ENCODE measurements at regions not wholly inside any gene's neighbourhood (a gene's known extent, or its start where the extent isn't known, plus 50 kb on each side); places are given as distances from the start of the nearest gene placed in this dataset.

- no peak for TF ChIP-seq EGR1 (IDR thresholded peaks at IDR 0.05; ENCODE audit: low read depth)
- TF ChIP-seq EZH2 (IDR thresholded peaks at IDR 0.05): no peak
- no peak for TF ChIP-seq CTCF (IDR thresholded peaks at IDR 0.05 in 2 of 3, conservative IDR thresholded peaks at IDR 0.05 in 1 of 3; ENCODE audit: borderline replicate concordance in 1 of 3, insufficient read depth in 1 of 3, low read depth in 2 of 3, low read length in 2 of 3)
- TF ChIP-seq REST (IDR thresholded peaks at IDR 0.05; ENCODE audit: low read depth): no peak
- no peak for TF ChIP-seq POLR2AphosphoS5 (IDR thresholded peaks at IDR 0.05; ENCODE audit: low read depth, low read length)
- TF ChIP-seq YY1 (IDR thresholded peaks at IDR 0.05; ENCODE audit: extremely low read depth, insufficient replicate concordance, low read depth, low read length): no peak
- TF ChIP-seq POLR2A (IDR thresholded peaks at IDR 0.05; ENCODE audit: borderline replicate concordance, extremely low read depth, insufficient read depth, insufficient read length): no peak
- TF ChIP-seq, protein P1, sequence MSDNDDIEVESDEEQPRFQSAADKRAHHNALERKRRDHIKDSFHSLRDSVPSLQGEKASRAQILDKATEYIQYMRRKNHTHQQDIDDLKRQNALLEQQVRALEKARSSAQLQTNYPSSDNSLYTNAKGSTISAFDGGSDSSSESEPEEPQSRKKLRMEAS (IDR thresholded peaks at IDR 0.05): no peak
- no peak for TF ChIP-seq CEBPB (IDR thresholded peaks at IDR 0.05; ENCODE audit: low read depth)
- TF ChIP-seq ZFX (IDR thresholded peaks at IDR 0.05): no peak
- no peak for TF ChIP-seq ATF3 (IDR thresholded peaks at IDR 0.05)
- no peak for TF ChIP-seq SIN3A (IDR thresholded peaks at IDR 0.05; ENCODE audit: low read depth)
These were observed 1069.1 kb downstream of the EFNB2 start for GRCh38 chr13:105466376-105466775.

All from HCT116 (cell line).